ENCODE measurements at regions not wholly inside any gene's neighbourhood (a gene's known extent, or its start where the extent isn't known, plus 50 kb on each side); places are given as distances from the start of the nearest gene placed in this dataset.
"Not testable (repeated sequence)": the region's sequence is repeated elsewhere in the genome, so short reads cannot be mapped to it uniquely, and the experiment has no call there.

DNA sequence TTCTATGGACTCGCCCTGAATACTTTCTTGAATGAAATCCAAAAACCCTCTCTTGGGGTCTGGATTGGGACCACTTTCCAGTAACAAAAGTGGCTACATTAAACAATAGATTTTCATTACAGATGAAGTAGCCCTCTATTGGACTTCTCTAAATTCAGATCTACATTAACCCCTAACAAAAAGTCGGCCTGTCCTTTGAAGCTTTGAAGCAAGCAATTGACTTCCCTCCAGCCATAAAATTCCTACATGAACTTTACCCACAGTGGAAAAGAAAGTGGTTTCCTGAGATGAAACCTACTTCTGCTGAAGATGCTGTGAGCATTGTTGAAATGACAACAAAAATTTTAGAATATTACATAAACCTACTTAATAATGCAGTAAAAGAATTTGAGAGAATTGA is 967.1 kb upstream of the ROBO1 start:
- DNase-seq (ENCODE audit: low spot score): no peak

DNA sequence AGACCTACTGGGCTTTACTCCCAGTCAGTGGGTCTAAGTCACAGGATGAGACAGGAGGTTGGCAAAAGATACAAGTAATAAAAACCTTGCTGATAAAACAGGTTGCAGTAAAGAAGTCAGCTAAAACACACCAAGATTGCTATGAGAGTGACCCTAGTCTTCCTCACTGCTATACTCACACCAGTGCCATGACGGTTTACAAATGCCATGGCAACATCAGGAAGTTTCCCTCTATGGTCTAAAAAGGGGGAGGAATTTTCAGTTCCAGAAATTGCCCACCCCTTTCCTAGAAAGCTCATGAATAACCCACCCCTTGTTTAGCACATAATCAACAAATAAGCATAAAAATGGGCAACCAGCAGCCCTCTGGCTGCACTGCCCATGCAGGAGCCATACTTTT is 966.7 kb upstream of the ROBO1 start:
- no peak for DNase-seq (ENCODE audit: low spot score)

DNA sequence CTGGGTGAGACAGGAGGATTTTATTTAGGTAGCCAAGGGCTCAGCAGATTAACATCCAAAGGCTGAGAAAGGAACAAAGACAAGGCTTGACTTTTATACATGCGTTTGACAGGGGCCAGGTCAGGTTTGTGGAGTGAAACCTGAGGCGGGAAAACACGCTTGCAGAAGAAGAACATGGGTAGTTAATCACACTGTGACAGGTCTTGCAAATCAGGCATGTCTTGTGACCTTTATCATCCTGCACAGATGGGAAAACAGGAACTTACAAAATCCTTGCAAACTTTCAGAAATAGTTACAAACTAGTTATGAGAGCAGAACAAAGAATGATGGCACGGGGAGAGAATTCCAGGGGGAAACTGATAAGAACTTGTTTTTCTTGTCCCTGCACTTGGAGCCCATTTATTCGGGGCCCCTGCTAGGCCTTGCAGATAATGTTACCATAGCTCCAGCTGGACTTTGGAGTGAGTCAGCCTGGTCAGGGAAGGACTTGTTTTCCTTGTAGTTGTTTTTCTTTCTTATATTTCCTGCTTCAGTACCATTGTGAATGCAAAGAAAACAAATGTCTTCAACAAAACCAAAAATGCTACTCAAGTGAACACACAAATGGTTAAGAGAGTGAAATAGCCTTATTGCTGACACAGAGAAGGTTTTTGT is 965.9 kb upstream of the ROBO1 start:
- no peak for DNase-seq (ENCODE audit: low spot score)

DNA sequence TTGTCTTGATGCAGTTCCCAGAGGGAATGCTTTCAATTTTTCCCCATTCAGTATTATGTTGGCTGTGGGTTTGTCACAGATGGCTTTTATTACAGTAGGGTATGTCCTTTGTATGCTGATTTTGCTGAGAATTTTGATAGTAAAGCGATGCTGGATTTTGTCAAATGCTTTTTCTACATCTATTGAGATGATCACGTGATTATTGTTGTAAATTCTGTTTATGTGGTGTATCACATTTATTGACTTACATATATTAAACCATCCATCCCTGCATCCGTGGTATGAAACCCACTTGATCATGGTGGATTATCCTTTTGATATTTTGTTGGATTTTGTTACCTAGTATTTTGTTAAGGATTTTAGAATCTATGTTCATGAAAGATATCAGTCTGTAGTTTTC is 959.8 kb upstream of the ROBO1 start:
- not testable (repeated sequence) for DNase-seq (ENCODE audit: low spot score)

DNA sequence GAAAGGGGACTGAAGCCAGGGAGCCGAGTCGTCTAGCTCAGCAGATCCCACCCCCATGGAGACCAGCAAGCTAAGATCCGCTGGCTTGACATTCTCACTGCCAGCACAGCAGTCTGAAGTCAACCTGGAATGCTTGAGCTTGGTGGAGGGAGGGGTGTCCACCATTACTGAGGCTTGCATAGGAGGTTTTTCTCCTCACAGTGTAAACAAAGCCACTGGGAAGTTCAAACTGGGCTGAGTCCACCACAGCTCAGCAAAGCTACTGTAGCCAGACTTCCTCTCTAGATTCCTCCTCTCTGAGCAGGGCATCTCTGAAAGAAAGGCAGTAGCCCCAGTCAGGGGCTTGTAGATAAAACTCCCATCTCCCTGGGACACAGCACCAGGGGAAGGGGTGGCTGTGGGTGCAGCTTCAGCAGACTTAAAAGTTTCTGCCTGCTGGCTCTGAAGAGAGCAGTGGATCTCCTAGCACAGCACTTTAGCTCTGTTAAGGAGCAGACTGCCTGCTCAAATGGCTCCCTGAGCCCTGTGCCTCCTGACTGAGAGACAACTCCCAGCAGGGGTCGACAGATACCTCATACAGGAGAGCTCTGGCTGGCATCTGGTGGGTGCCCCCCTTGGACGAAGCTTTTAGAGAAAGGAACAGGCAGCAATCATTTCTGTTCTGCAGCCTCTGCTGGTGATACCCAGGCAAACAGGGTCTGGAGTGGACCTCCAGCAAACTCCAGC is 942.0 kb upstream of the ROBO1 start:
- DNase-seq (ENCODE audit: low spot score): not testable (repeated sequence)

- DNase-seq (ENCODE audit: low spot score): no peak
Measured at GRCh38 chr3:80705290-80705689, 937.5 kb upstream of the ROBO1 start.

- no peak for DNase-seq (ENCODE audit: low spot score)
Measured at GRCh38 chr3:80701349-80701748, 933.6 kb upstream of the ROBO1 start.

- DNase-seq (ENCODE audit: low spot score): no peak
Measured at GRCh38 chr3:80697291-80697690, 929.5 kb upstream of the ROBO1 start.

DNA sequence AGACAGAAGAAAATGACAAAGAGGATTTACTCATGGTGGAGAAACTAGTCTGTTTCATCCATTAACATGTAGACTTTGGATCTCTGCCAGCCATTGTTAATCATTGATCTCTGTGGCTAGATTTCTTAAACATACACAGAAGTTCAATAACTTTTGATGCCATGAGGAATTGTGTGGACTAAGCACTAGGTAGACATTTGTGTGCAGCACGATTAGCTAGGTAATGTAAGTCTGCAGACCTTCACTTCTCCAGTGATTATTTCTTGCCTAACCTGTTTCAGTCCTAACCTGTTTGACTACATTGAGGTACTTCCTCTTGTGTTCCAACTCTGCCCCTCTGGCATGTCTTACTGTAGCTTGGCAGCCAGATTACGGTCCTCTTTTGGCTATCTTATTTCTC is 928.5 kb upstream of the ROBO1 start:
- no peak for DNase-seq (ENCODE audit: low spot score)

DNA sequence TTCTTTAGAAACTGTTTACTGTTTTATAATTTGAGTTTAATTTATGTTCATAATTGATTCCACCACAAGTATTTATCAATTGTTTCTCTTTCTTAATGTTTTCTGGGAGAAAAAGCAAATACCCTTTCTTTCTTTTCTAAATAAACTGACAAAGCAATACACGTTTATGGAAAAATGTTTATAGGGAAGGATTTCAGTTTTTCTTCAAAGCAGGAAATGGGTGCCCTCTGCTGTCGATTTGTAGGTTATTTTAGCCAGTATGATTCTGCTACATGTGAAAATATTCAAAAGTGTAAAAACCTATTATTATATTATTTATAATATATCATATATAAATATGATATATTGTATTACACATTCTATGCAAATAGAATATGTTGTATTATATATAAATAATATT is 921.0 kb upstream of the ROBO1 start:
- DNase-seq (ENCODE audit: low spot score): no peak

DNA sequence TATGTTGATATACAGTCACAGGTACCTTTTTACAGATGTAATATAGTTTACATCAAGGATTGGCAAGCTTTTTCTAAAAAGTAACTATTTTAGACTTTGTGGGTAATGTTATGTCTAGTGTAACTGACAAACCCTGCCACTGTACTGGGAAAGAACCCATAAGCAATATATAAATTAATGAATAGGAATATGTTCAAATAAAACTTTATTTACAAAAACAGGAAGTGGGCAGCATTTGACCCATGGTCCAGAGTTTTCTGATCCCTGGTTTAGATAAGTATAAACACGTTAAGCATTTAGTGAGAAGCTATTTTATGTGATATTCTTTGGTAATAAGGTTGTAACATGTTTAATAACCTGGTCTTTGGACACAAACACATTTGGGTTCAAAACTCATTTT is 915.2 kb upstream of the ROBO1 start:
- DNase-seq (ENCODE audit: low spot score): no peak

DNA sequence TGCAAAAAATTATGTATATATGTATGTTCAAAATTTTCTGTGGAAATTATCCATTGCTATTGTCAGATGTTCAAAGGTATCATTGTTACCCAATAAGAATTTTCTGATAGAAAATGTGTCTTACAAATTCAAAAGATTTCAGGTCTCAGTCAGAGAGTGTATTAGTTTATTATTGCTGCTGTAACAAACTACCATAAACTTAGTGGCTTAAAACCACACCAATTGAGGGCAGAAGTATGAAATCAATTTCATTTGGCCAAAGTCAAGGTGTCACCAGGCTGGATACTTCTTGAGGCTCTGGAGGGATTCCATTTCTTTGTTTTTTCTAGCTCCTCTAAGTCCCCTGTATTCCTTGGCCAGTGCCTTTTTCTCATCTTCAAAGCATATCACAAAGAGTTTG is 914.4 kb upstream of the ROBO1 start:
- DNase-seq (ENCODE audit: low spot score): no peak

DNA sequence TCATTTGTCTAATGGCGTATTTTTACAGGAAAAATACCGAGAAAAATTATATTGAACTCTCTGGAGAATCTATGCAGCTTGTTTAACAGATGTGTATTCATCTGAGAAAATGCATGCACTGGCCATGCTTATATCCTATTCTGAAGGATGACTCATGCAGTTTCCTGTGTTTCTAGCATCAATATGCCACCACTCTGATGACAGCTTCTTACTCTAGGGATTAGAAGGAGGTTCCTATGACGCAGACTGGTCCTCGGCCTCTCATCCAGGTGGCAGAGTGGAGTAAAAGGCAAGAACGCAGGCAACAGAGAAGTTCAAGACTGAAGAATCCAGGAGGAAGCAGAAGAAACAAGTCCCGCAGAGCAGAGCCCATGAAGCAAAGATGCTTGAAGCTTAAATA is 910.0 kb upstream of the ROBO1 start:
- DNase-seq (ENCODE audit: low spot score): no peak

- no peak for DNase-seq (ENCODE audit: low spot score)
Measured at GRCh38 chr3:80676866-80677265, 909.1 kb upstream of the ROBO1 start.

DNA sequence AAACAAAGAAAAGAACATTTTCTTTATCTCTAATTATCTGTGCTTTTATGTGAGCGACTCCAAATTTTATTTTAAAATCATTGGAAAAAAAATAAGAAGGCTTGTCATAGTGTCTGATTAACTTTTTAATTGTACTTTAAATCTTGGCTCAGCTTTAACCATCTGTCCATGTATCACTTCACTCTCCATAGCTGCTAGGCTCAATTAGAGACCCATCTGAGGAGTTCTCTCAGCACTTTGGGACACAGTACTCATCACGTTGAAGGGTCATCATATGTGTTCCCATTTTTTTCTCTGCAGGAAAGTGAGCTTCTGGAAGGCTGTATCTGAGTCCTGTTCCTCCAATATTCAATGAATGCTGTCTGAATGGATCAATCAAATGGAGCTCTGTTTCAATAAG is 908.5 kb upstream of the ROBO1 start:
- no peak for DNase-seq (ENCODE audit: low spot score)

- no peak for DNase-seq (ENCODE audit: low spot score)
Measured at GRCh38 chr3:80675790-80676189, 908.0 kb upstream of the ROBO1 start.

DNA sequence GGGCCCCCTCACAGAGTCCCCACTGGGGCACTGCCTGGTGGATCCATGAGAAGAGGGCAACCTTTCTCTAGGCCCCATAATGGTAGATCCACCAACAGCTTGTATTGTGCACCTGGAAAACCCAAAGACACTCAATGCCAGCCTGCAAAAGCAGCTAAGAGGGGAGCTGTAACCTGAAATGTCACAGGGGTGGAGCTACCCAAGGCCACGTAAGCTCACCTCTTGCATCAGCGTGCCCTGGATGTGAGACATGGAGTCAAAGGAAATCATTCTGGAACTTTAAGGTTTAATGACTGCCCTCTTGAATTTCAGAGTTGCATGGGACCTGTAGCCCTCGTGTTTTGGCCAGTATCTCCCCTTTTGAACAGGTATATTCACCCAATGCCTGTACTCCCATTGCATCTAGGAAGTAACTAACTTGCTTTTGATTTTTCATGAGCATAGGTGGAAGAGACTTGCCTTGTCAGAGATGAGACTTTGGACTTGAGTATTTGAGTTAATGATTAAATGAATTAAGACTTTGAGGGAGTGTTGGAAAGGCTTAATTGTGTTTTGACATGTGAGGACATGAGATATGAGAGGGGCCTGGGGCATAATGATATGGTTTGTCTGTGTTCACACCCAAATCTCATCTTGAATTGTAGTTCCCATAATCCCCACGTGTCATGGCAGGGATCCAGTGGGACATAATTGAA is 900.9 kb upstream of the ROBO1 start:
- no peak for DNase-seq (ENCODE audit: low spot score)

DNA sequence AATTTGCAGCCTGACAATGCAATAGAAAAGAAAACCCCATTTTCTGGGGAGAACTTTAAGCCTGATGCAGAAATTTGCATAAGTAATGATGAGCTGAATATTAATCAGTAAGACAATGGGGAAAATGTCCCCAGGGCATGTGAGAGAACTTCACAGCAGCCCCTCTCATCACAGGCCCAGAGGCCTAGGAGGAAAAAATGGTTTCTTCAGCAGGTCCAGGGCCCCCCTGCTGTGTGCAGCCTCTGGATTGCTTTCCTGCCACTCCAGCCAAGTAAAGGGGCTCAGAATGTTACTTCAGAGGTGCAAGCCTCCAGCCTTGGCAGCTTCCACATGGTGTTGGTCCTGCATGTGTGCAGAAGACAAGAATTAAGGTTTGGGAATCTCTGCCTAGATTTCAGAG is 900.3 kb upstream of the ROBO1 start:
- no peak for DNase-seq (ENCODE audit: low spot score)

GRCh38 chr3:80663426-80663825 is 895.6 kb upstream of the ROBO1 start:
- DNase-seq (ENCODE audit: low spot score): no peak

GRCh38 chr3:80655216-80655615 is 887.4 kb upstream of the ROBO1 start:
- DNase-seq (ENCODE audit: low spot score): no peak

GRCh38 chr3:80649170-80649569 is 881.4 kb upstream of the ROBO1 start:
- DNase-seq (ENCODE audit: low spot score): no peak

DNA sequence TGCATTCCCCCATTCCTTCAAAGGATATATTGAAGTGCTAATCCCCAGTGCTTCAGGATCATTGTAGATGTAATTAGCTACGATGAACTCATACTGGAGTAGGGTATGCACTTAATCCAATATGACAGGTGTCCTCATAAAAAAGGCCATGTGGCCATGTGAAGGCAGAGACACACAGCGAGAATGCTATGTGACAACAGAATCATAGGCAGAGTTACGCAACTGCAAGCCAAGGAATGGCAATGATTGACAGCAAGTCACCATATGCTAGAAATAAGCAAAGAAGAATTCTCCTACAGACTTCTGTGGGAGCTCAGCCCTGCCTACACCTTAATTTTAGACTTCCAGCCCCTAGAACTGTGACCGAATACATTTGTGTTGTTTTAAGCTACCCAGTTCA is 875.6 kb upstream of the ROBO1 start:
- no peak for DNase-seq (ENCODE audit: low spot score)
